IMR-90 (cell line): ENCODE measurements at regions not wholly inside any gene's neighbourhood (a gene's known extent, or its start where the extent isn't known, plus 50 kb on each side); places are given as distances from the start of the nearest gene placed in this dataset.

ENCODE experiments used
- ATAC-seq: fragments of 200-7000 bp; cut with Tn5 transposase; 2 replicates; pipeline ENCODE4 v1.9.1; 2020; ENCODE audit warnings: low read depth, mild to moderate bottlenecking, moderate library complexity
- BruUV-seq: library from RNA; stranded (reverse); fragments of 400-500 nt; replicated peaks from 2 replicates; lab custom pipeline; 2021; lab: Mats Ljungman, UMichigan
- CTCF ChIA-PET: fragments of 300-600 bp; formaldehyde crosslinking; extraction: SDS; loops from one replicate; lab custom pipeline; 2021; ENCODE audit warnings: antibody characterized with exemption; lab: Yijun Ruan, JAX
- POLR2A ChIA-PET: fragments of 300-600 bp; sonication (Branson Sonifier 250); formaldehyde crosslinking; loops from one replicate; lab custom pipeline; 2022; ENCODE audit warnings: antibody characterized with exemption; ENCODE audit not compliant: unreplicated experiment; lab: Charles Lee
- DNase-seq: peaks from one replicate; pipeline ENCODE4 v3.0.0; 2013
- H2AFZ ChIP-seq: replicated peaks from 2 replicates; pipeline ENCODE3; 2013; ENCODE audit warnings: low read length, mild to moderate bottlenecking; ENCODE audit not compliant: poor library complexity
- H2AK5ac ChIP-seq: 2 replicates; pipeline ENCODE4 v1.6.1; 2013; ENCODE audit warnings: low read depth, low read length, inconsistent platforms
- H2AK9ac ChIP-seq: replicated peaks from 2 replicates; pipeline ENCODE3; 2013; ENCODE audit warnings: mild to moderate bottlenecking, low read depth, low read length, moderate library complexity; ENCODE audit not compliant: poor library complexity
- H2BK120ac ChIP-seq: 2 replicates; pipeline ENCODE4 v1.6.1; 2013; ENCODE audit warnings: low read depth, low read length, inconsistent platforms
- H2BK15ac ChIP-seq: 3 replicates; pipeline ENCODE4 v1.6.1; 2013; ENCODE audit warnings: low read depth, low read length, inconsistent platforms
- H2BK20ac ChIP-seq: 2 replicates; pipeline ENCODE4 v1.6.1; 2013; ENCODE audit warnings: low read depth, mild to moderate bottlenecking, inconsistent platforms, low read length, moderate library complexity
- H2BK5ac ChIP-seq: 2 replicates; pipeline ENCODE4 v1.6.1; 2013; ENCODE audit warnings: mild to moderate bottlenecking, low read depth, low read length, inconsistent platforms; ENCODE audit not compliant: poor library complexity, severe bottlenecking
- H3K14ac ChIP-seq: replicated peaks from 2 replicates; pipeline ENCODE4 v1.6.1; 2013; ENCODE audit warnings: low read depth, low read length, inconsistent platforms
- H3K18ac ChIP-seq: 2 replicates; pipeline ENCODE4 v1.6.1; 2013; ENCODE audit warnings: low read depth, low read length, control low read depth
- H3K23ac ChIP-seq: 2 replicates; pipeline ENCODE4 v1.6.1; 2013; ENCODE audit warnings: low read depth, low read length, inconsistent platforms
- H3K27ac ChIP-seq: 2 replicates; pipeline ENCODE4 v1.5.1; 2013; ENCODE audit warnings: mild to moderate bottlenecking, control low read depth, low read length; ENCODE audit not compliant: insufficient read depth
- H3K27me3 ChIP-seq: 2 replicates; pipeline ENCODE4 v1.6.1; 2013; ENCODE audit warnings: low read length; ENCODE audit not compliant: control insufficient read depth, insufficient read depth
- H3K36me3 ChIP-seq: 2 replicates; pipeline ENCODE4 v1.6.1; 2013; ENCODE audit warnings: low read length, mixed read lengths; ENCODE audit not compliant: control insufficient read depth, insufficient read depth
- H3K4ac ChIP-seq: 2 replicates; pipeline ENCODE4 v1.6.1; 2013; ENCODE audit warnings: low read depth, low read length, inconsistent platforms
- H3K4me1 ChIP-seq: 2 replicates; pipeline ENCODE4 v1.6.1; 2013; ENCODE audit warnings: low read length, mixed read lengths; ENCODE audit not compliant: control insufficient read depth, insufficient read depth
- H3K4me2 ChIP-seq: 2 replicates; pipeline ENCODE4 v1.6.1; 2013; ENCODE audit warnings: low read depth, mild to moderate bottlenecking, control low read depth, low read length, moderate library complexity
- H3K4me3 ChIP-seq: 2 replicates; pipeline ENCODE4 v1.5.1; 2013; ENCODE audit warnings: low read depth, mild to moderate bottlenecking, control low read depth, low read length, moderate library complexity; ENCODE audit not compliant: insufficient read depth
- H3K56ac ChIP-seq: 2 replicates; pipeline ENCODE4 v1.6.1; 2013; ENCODE audit warnings: low read length, inconsistent platforms; ENCODE audit not compliant: insufficient read depth; ENCODE audit errors: extremely low read depth
- H3K79me1 ChIP-seq, 2 experiments: 2 replicates each; pipeline ENCODE4 v1.6.1; 2013; ENCODE audit warnings: low read length in 2 of 2, inconsistent platforms in 1 of 2, low read depth in 1 of 2
- H3K9ac ChIP-seq: 2 replicates; pipeline ENCODE4 v1.6.1; 2013; ENCODE audit warnings: low read depth, low read length, control low read depth
- H3K9me1 ChIP-seq: 2 replicates; pipeline ENCODE4 v1.6.1; 2013; ENCODE audit warnings: low read length, inconsistent platforms; ENCODE audit not compliant: insufficient read depth
- H3K9me3 ChIP-seq: 2 replicates; pipeline ENCODE4 v1.6.1; 2013; ENCODE audit warnings: low read length; ENCODE audit not compliant: control insufficient read depth, insufficient read depth
- H4K20me1 ChIP-seq: 2 replicates; pipeline ENCODE4 v1.6.1; 2013; ENCODE audit warnings: low read length, inconsistent platforms; ENCODE audit not compliant: insufficient read depth
- H4K5ac ChIP-seq: 2 replicates; pipeline ENCODE4 v1.6.1; 2013; ENCODE audit warnings: mild to moderate bottlenecking, low read depth, low read length, control low read depth
- H4K8ac ChIP-seq, 2 experiments: 2 replicates each; pipeline ENCODE4 v1.6.1; 2013; ENCODE audit warnings: low read depth in 2 of 2, low read length in 2 of 2, control low read depth in 1 of 2, inconsistent platforms in 1 of 2
- H4K91ac ChIP-seq: 2 replicates; pipeline ENCODE4 v1.6.1; 2013; ENCODE audit warnings: low read depth, low read length, inconsistent platforms; ENCODE audit not compliant: insufficient read depth
- BHLHE40 ChIP-seq: fragments of 150-350 bp; IDR thresholded peaks from 2 replicates; pipeline ENCODE4 v1.6.1; 2016; ENCODE audit warnings: mild to moderate bottlenecking, low read depth, low read length
- MAFK ChIP-seq: IDR thresholded peaks from 2 replicates; pipeline ENCODE4 v1.6.1; 2012; ENCODE audit warnings: low read depth, low read length, improper control_type of control experiment
- MAZ ChIP-seq: IDR thresholded peaks from 2 replicates; pipeline ENCODE4 v1.6.1; 2012; ENCODE audit warnings: low read depth, mild to moderate bottlenecking, low read length, improper control_type of control experiment, moderate library complexity, borderline replicate concordance
- NFE2L2 ChIP-seq: fragments of 150-350 bp; IDR thresholded peaks from 2 replicates; pipeline ENCODE4 v1.6.1; 2016; ENCODE audit warnings: low read depth, mild to moderate bottlenecking, low read length
- WGBS, 2 experiments: methylation state at CpG; one replicate each; pipeline versions ENCODE4 v1.1.5 to v1.1.7; 2013; ENCODE audit warnings: missing lambda C conversion rate in 2 of 2; ENCODE audit not compliant: insufficient read length in 1 of 2; ENCODE audit errors: extremely low coverage in 2 of 2; 5-methylcytosine and 5-hydroxymethylcytosine counted together
- dilution Hi-C: fragments of 300-500 bp; cut with HindIII; formaldehyde crosslinking; loops from one replicate; pipeline ENCODE4 v1.14.3; 2018; ENCODE audit warnings: low sequenced_read_pairs; ENCODE audit not compliant: unreplicated experiment
- in situ Hi-C: fragments of 300-500 bp; cut with MboI; formaldehyde crosslinking; loops from 3 replicates; pipeline ENCODE4 v1.14.3; 2019; ENCODE audit warnings: low sequenced_read_pairs, inconsistent platforms, mixed read lengths
- intact Hi-C: fragments of 100-400 bp; cut with micrococcal nuclease; formaldehyde crosslinking; loops from 2 replicates; pipeline ENCODE4 v1.10.0; 2022
- TF ChIP-seq, protein P1 (sequence below): fragments of 150-350 bp; IDR thresholded peaks from 2 replicates; pipeline ENCODE4 v1.6.1; 2017; ENCODE audit warnings: mild to moderate bottlenecking, antibody characterized with exemption, low read length, low read depth

- in situ Hi-C loops (no loop called here), dilution Hi-C loops (no loop called here), intact Hi-C loops (no loop called here)
- Histone ChIP-seq H3K9me3 (no peaks in the 10 kb centered on the region), H3K56ac (no peak overlapping the region), H3K36me3 (no peaks in the 10 kb centered on the region), H4K91ac (no peak overlapping the region), H2AK9ac (no peak overlapping the region), H2BK15ac (no peak overlapping the region), H4K5ac (no peak overlapping the region), H3K9ac (no peak overlapping the region), H2AFZ (no peak overlapping the region), H2AK5ac (no peak overlapping the region), H2BK20ac (no peak overlapping the region), H4K8ac (no peak overlapping the region), H3K23ac (no peak overlapping the region), H3K4me3 (no peak overlapping the region), H2BK5ac (no peak overlapping the region), H3K4me1 (peaks cover 2% of the 10 kb centered on the region; the same call in 1 of the 2 replicates), H3K9me1 (no peaks in the 10 kb centered on the region), H3K27ac (no peak overlapping the region), H4K20me1 (no peaks in the 10 kb centered on the region), H3K4ac (no peak overlapping the region), H3K79me1 (no peaks in the 10 kb centered on the region), H3K27me3 (peaks cover 7% of the 10 kb centered on the region; the same call in 1 of the 2 replicates), H2BK120ac (no peak overlapping the region), H3K14ac (no peak overlapping the region), H3K4me2 (peak overlapping the region; percentile 21; the same call in 1 of the 2 replicates), H3K18ac (no peak overlapping the region)
- WGBS, 2 experiments = no CpG with 5 or more reads among the region's 1 CpG
- TF ChIP-seq NFE2L2 = no peak
- TF ChIP-seq, protein P1, sequence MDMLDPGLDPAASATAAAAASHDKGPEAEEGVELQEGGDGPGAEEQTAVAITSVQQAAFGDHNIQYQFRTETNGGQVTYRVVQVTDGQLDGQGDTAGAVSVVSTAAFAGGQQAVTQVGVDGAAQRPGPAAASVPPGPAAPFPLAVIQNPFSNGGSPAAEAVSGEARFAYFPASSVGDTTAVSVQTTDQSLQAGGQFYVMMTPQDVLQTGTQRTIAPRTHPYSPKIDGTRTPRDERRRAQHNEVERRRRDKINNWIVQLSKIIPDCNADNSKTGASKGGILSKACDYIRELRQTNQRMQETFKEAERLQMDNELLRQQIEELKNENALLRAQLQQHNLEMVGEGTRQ = no peak
- TF ChIP-seq MAFK = no peak
- no peak for TF ChIP-seq MAZ
- no peak for TF ChIP-seq BHLHE40
- POLR2A ChIA-PET = no interaction called here
- peak; percentile 58 for DNase-seq
- no TSS peak for BruUV-seq
- ATAC-seq = peak; percentile 49
- CTCF ChIA-PET = no interaction called here
These were observed 190.3 kb upstream of the PCSK2 start for GRCh38 chr20:17036541-17036940.
